ENCODE measurements at regions not wholly inside any gene's neighbourhood (a gene's known extent, or its start where the extent isn't known, plus 50 kb on each side); places are given as distances from the start of the nearest gene placed in this dataset.
"Not testable (repeated sequence)": the region's sequence is repeated elsewhere in the genome, so short reads cannot be mapped to it uniquely, and the experiment has no call there.

DNA sequence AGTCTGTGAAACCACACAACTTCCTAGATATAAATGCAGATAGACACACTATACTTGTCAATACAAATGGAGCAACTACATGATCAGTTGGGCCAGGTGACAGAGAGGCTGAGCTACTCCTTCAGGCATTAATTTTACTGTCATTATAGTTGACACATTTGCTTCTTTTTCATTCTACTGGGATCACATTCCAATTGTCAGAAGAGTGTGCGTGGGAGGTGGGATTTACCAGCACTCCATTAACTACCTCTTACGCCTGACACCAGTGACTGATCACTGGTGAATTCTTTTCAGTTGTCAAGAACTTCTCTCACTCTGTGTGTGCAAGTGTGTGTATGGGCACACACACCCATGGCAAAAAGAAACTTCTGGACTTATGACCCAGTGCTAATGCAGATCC, 94.2 kb upstream of the DIAPH2 start:
- no peaks in the 10 kb centered on the region for H3K27me3 ChIP-seq
- intact Hi-C loops (cut with DNase I), result no loop called here
- no peak for DNase-seq (ENCODE audit: extremely low spot score)
- H3K4me1 ChIP-seq, result no peaks in the 10 kb centered on the region
- WGBS, result 92% methylated on average over 2 of the region's 2 CpGs
- H3K27ac ChIP-seq (replicated peaks in 1 of 4), result no peak overlapping the region
- H3K36me3 ChIP-seq, result no peaks in the 10 kb centered on the region
- no peak overlapping the region for H3K4me3 ChIP-seq
- no peak for TF ChIP-seq POLR2AphosphoS5 (IDR thresholded peaks at IDR 0.05)
- TF ChIP-seq POLR2A (IDR thresholded peaks at IDR 0.05; ENCODE audit: low read depth), result no peak
- TF ChIP-seq, protein P1, sequence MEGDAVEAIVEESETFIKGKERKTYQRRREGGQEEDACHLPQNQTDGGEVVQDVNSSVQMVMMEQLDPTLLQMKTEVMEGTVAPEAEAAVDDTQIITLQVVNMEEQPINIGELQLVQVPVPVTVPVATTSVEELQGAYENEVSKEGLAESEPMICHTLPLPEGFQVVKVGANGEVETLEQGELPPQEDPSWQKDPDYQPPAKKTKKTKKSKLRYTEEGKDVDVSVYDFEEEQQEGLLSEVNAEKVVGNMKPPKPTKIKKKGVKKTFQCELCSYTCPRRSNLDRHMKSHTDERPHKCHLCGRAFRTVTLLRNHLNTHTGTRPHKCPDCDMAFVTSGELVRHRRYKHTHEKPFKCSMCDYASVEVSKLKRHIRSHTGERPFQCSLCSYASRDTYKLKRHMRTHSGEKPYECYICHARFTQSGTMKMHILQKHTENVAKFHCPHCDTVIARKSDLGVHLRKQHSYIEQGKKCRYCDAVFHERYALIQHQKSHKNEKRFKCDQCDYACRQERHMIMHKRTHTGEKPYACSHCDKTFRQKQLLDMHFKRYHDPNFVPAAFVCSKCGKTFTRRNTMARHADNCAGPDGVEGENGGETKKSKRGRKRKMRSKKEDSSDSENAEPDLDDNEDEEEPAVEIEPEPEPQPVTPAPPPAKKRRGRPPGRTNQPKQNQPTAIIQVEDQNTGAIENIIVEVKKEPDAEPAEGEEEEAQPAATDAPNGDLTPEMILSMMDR (IDR thresholded peaks at IDR 0.05), result no peak
- TF ChIP-seq EP300 (IDR thresholded peaks at IDR 0.05), result no peak
- peaks cover 0 to 4% (median 0%) of the 10 kb centered on the region in 4 donors for H3K9me3 ChIP-seq

GRCh38 chrX:96591421-96591820, 93.2 kb upstream of the DIAPH2 start:
- WGBS, result 64% methylated on average over 4 of the region's 4 CpGs
- Histone ChIP-seq H3K4me3 (no peak overlapping the region), H3K36me3 (no peaks in the 10 kb centered on the region), H3K27ac (replicated peaks in 1 of 4) (no peak overlapping the region), H3K9me3 (peaks cover 0 to 4% (median 0%) of the 10 kb centered on the region in 4 donors), H3K27me3 (no peaks in the 10 kb centered on the region), H3K4me1 (no peaks in the 10 kb centered on the region)
- TF ChIP-seq POLR2AphosphoS5 (IDR thresholded peaks at IDR 0.05) (no peak), POLR2A (IDR thresholded peaks at IDR 0.05; ENCODE audit: low read depth) (no peak), EP300 (IDR thresholded peaks at IDR 0.05) (no peak)
- TF ChIP-seq, protein P1 (IDR thresholded peaks at IDR 0.05), result no peak
- no peak for DNase-seq (ENCODE audit: extremely low spot score)
- intact Hi-C loops (cut with DNase I), result no loop called here

GRCh38 chrX:96597847-96598246, 86.8 kb upstream of the DIAPH2 start:
- DNase-seq (ENCODE audit: extremely low spot score); H3K4me3 ChIP-seq; H3K4me1 ChIP-seq; H3K27me3 ChIP-seq; intact Hi-C loops (cut with DNase I); H3K9me3 ChIP-seq; H3K36me3 ChIP-seq; H3K27ac ChIP-seq (replicated peaks in 1 of 4): not testable (repeated sequence)
- 98% methylated on average over 9 of the region's 9 CpGs for WGBS

GRCh38 chrX:96611619-96612362, 72.9 kb upstream of the DIAPH2 start:
- 45% methylated on average over 3 of the region's 3 CpGs for WGBS
- intact Hi-C loops (cut with DNase I), result no loop called here
- TF ChIP-seq, protein P1 (IDR thresholded peaks at IDR 0.05), result no peak
- TF ChIP-seq POLR2A (IDR thresholded peaks at IDR 0.05; ENCODE audit: low read depth), result no peak
- TF ChIP-seq EP300 (IDR thresholded peaks at IDR 0.05), result no peak
- no peak for TF ChIP-seq POLR2AphosphoS5 (IDR thresholded peaks at IDR 0.05)

DNA sequence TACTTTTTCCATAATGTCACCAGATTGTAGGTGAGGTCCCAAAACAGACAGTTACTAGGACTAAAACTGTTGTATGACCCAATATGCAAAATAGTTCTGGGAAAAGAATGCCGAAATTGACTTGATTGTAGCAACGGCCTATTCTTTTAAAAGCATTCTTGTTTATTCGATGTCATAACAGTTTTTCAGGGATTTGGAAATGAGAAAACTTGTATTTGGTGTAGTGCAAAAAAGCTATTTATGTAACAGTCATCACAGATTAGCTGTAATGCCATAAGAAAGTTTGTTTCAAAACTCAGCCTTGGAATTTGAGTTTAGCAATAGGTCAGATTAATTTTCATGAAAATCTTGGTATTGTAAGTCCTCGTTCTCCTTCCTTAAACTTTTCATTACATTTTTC, 69.2 kb upstream of the DIAPH2 start:
- intact Hi-C loops (cut with DNase I), result no loop called here
- Histone ChIP-seq H3K4me1 (no peaks in the 10 kb centered on the region), H3K9me3 (no peaks in the 10 kb centered on the region), H3K36me3 (no peaks in the 10 kb centered on the region), H3K27ac (replicated peaks in 1 of 4) (no peak overlapping the region), H3K4me3 (no peak overlapping the region), H3K27me3 (no peaks in the 10 kb centered on the region)
- TF ChIP-seq POLR2A (IDR thresholded peaks at IDR 0.05; ENCODE audit: low read depth) (no peak), POLR2AphosphoS5 (IDR thresholded peaks at IDR 0.05) (no peak), EP300 (IDR thresholded peaks at IDR 0.05) (no peak)
- TF ChIP-seq, protein P1 (IDR thresholded peaks at IDR 0.05), result no peak
- no peak for DNase-seq (ENCODE audit: extremely low spot score)
- 62% methylated on average over 4 of the region's 4 CpGs for WGBS

More at GRCh38 chrX:96611619-96612362, 72.9 kb upstream of the DIAPH2 start:
- Histone ChIP-seq H3K27me3 (no peaks in the 10 kb centered on the region), H3K27ac (replicated peaks in 1 of 4) (no peak overlapping the region), H3K36me3 (no peaks in the 10 kb centered on the region), H3K4me1 (no peaks in the 10 kb centered on the region), H3K4me3 (no peak overlapping the region), H3K9me3 (no peaks in the 10 kb centered on the region)
- no peak for DNase-seq (ENCODE audit: extremely low spot score)

Data from esophagus muscularis mucosa (tissue), 4 donors.